ENCODE measurements at regions not wholly inside any gene's neighbourhood (a gene's known extent, or its start where the extent isn't known, plus 50 kb on each side); places are given as distances from the start of the nearest gene placed in this dataset.
"Not testable (repeated sequence)": the region's sequence is repeated elsewhere in the genome, so short reads cannot be mapped to it uniquely, and the experiment has no call there.

DNA sequence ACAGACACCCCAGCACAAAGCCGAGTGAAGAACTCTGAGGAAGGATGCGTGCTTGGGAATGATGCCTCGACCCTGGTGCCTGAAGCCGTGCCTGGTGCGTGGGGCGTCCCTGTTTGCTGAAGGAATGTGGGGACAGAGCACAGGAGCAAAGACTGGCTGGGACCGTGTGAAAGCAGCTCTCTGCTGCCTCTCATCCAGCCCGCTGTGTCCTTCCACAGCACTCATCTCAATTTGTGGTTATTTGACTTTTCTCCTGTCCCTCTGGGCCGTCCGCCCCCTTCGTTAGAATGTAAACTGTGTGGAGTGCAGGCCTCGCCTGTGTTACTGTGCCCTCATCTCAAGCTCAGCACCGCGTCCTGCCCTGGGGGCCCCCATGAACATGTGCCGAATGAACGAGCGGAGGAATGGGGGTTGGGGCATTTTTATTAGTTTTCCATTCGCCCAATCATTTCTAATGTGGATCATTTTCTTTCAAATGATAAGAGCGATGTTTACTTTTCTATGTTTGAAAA lies 155.5 kb downstream of the NPIPB11 start:
- TF ChIP-seq POLR2A (IDR thresholded peaks at IDR 0.05), result not testable (repeated sequence)
- TF ChIP-seq, protein P1, sequence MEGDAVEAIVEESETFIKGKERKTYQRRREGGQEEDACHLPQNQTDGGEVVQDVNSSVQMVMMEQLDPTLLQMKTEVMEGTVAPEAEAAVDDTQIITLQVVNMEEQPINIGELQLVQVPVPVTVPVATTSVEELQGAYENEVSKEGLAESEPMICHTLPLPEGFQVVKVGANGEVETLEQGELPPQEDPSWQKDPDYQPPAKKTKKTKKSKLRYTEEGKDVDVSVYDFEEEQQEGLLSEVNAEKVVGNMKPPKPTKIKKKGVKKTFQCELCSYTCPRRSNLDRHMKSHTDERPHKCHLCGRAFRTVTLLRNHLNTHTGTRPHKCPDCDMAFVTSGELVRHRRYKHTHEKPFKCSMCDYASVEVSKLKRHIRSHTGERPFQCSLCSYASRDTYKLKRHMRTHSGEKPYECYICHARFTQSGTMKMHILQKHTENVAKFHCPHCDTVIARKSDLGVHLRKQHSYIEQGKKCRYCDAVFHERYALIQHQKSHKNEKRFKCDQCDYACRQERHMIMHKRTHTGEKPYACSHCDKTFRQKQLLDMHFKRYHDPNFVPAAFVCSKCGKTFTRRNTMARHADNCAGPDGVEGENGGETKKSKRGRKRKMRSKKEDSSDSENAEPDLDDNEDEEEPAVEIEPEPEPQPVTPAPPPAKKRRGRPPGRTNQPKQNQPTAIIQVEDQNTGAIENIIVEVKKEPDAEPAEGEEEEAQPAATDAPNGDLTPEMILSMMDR (IDR thresholded peaks at IDR 0.05), result not testable (repeated sequence)

Data from uterus (tissue), 2 donors.